GM10248 (cell line): ENCODE measurements at regions not wholly inside any gene's neighbourhood (a gene's known extent, or its start where the extent isn't known, plus 50 kb on each side); places are given as distances from the start of the nearest gene placed in this dataset.
"Not testable (repeated sequence)": the region's sequence is repeated elsewhere in the genome, so short reads cannot be mapped to it uniquely, and the experiment has no call there.

ENCODE experiments used
- CTCF ChIA-PET: fragments of 300-600 bp; sonication (Branson Sonifier 250); formaldehyde crosslinking; extraction: SDS; loops from one replicate; lab custom pipeline; 2021; ENCODE audit warnings: antibody characterized with exemption; lab: Yijun Ruan, JAX
- POLR2A ChIA-PET: fragments of 350-650 bp; sonication (Branson Sonifier 250); formaldehyde crosslinking; extraction: SDS; loops from one replicate; lab custom pipeline; 2020; ENCODE audit warnings: antibody characterized with exemption; lab: Yijun Ruan, JAX
- DNase-seq: peaks from one replicate; pipeline ENCODE4 v3.0.0; 2012; ENCODE audit errors: extremely low spot score
- TF ChIP-seq, protein P1 (sequence below): IDR thresholded peaks from 2 replicates; pipeline ENCODE4 v1.5.1; 2012; ENCODE audit warnings: mild to moderate bottlenecking, low read depth; ENCODE audit errors: extremely low read depth, missing control alignments, control extremely low read depth

GRCh38 chr4:112708772-112709171 lies 71.8 kb downstream of the LARP7 start:
- CTCF ChIA-PET = no interaction called here
- DNase-seq = no peak
- POLR2A ChIA-PET = no interaction called here
- TF ChIP-seq, protein P1, sequence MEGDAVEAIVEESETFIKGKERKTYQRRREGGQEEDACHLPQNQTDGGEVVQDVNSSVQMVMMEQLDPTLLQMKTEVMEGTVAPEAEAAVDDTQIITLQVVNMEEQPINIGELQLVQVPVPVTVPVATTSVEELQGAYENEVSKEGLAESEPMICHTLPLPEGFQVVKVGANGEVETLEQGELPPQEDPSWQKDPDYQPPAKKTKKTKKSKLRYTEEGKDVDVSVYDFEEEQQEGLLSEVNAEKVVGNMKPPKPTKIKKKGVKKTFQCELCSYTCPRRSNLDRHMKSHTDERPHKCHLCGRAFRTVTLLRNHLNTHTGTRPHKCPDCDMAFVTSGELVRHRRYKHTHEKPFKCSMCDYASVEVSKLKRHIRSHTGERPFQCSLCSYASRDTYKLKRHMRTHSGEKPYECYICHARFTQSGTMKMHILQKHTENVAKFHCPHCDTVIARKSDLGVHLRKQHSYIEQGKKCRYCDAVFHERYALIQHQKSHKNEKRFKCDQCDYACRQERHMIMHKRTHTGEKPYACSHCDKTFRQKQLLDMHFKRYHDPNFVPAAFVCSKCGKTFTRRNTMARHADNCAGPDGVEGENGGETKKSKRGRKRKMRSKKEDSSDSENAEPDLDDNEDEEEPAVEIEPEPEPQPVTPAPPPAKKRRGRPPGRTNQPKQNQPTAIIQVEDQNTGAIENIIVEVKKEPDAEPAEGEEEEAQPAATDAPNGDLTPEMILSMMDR = no peak

DNA sequence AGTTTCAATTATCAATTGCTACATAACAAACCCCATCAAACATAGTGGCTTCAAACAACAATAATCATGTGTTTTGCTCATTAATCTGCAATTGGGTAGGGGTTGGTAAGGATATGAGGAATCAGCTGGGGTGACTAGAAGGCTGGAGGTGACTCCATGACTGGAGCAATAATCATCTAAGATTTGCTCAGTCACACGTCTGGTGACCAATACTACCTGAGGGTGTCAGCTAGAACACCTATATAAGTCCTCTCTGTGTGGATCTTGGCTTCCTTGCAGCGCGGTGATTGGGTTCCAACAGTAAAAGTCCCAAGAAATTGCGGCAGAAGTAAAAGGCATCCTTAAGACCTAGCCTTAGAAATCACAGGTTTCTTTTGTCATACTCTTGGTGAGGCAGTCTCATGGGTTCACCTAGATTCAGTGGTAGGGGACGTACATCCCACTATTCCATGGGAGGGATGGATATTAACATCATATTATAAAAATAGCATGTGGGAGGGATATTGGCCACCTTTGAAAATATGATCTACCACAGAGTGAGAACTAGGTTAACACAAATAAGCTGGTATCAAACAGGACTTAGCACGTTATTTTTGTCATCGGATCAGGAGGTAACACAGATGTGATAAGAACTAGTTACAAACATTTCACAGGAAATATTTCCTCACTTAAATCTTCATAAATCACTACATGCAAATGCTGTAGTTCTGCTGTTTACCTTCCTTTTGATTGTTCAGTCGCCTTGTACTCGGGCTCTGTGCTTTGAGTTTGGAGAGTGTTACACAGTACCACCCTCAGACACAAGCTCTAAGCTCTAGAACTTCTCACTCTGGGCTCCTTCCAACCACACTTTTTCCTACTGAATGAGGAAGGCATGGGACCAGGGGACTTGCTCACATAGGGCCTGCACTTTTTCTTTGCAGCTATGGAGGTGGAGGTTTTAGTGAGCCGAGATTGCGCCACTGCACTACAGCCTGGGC lies 78.3 kb downstream of the LARP7 start:
- TF ChIP-seq, protein P1 = no peak
- CTCF ChIA-PET = interaction anchor here (1.1 to 1.7 kb wide), 3 partner anchors 18 to 223 kb away, joined by 3 to 4 read pairs (median 3); no protein-coding TSS in a partner anchor
- DNase-seq = no peak
- POLR2A ChIA-PET = no interaction called here

DNA sequence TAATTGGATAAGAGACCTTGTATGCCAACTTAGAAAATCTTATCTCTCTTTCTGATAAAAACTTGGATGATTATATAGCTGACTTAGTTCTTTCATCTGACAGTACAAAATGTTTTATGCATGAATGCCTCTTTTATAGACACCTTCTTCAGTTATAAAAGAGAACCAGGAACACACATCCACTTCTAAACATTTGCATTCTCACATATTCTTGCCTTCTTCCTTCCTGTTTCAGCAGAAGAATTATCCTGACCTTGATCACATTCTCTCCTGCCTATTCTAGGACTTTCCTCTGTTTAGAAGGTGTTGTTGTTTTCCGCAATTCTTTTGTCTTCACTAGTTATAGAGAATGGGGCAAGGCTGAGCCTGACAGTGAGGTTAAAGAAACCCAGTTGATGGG lies 80.9 kb downstream of the LARP7 start:
- CTCF ChIA-PET = interaction anchor here (0.8 to 1.0 kb wide), 2 partner anchors 23 to 26 kb away, joined by 3 read pairs; no protein-coding TSS in a partner anchor
- POLR2A ChIA-PET = no interaction called here
- TF ChIP-seq, protein P1 = no peak
- DNase-seq = no peak

GRCh38 chr4:112721627-112722026 lies 84.7 kb downstream of the LARP7 start:
- ChIA-PET CTCF (interaction anchor here (0.6 kb wide), 1 partner anchor 353 kb away, joined by 3 read pairs; no protein-coding TSS in a partner anchor), POLR2A (no interaction called here)
- DNase-seq = no peak
- TF ChIP-seq, protein P1 = no peak

GRCh38 chr4:112726041-112726440 lies 89.1 kb downstream of the LARP7 start:
- ChIA-PET POLR2A (no interaction called here), CTCF (interaction anchor here (0.6 kb wide), 1 partner anchor 21 kb away, joined by 3 read pairs; no protein-coding TSS in a partner anchor)
- TF ChIP-seq, protein P1 = no peak
- DNase-seq = no peak

DNA sequence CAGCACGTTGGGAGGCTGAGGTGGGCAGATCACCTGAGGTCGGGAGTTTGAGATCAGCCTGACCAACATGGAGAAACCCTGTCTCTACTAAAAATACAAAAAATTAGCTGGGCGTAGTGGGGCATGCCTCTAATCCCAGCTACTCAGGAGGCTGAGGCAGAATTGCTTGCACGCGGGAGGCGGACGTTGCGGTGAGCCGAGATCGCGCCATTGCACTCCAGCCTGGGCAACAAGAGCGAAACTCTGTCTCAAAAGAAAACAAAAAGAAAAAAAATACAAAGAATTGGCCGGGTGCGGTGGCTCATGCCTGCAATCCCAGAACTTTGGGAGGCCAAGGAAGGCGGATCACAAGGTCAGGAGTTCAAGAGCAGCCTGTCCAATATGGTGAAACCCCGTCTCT lies 90.8 kb downstream of the LARP7 start:
- CTCF ChIA-PET, DNase-seq, POLR2A ChIA-PET: not testable (repeated sequence)

DNA sequence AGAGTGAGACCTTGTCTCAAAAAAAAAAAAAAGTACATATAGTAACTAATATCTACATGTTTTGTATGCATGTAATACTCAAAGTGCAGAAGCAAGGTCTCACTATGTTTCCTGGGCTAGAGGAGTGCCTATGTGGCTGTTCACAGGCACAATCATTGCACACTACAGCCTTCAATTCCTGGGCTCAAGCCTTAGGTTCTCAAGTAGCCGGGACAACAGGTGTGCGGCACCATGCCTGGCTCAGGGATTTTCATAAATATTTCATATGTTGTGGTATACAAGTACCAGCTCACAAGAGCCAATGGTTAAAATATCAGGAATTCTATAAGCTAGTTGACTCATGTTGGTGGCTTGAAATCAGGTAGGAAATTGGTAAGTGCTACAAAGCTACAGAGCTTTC lies 94.8 kb downstream of the LARP7 start:
- ChIA-PET POLR2A (no interaction called here), CTCF (interaction anchor here (1.3 to 1.5 kb wide), 2 partner anchors 12 to 18 kb away, joined by 3 read pairs; no protein-coding TSS in a partner anchor)
- TF ChIP-seq, protein P1 = no peak
- no peak for DNase-seq
